NCI-H128 (cell line): ENCODE measurements at regions not wholly inside any gene's neighbourhood (a gene's known extent, or its start where the extent isn't known, plus 50 kb on each side); places are given as distances from the start of the nearest gene placed in this dataset.

ENCODE experiments used
- DNase-seq: peaks from one replicate; lab custom pipeline; 2025; ENCODE audit not compliant: unreplicated experiment; lab: John Stamatoyannopoulos, UW

DNA sequence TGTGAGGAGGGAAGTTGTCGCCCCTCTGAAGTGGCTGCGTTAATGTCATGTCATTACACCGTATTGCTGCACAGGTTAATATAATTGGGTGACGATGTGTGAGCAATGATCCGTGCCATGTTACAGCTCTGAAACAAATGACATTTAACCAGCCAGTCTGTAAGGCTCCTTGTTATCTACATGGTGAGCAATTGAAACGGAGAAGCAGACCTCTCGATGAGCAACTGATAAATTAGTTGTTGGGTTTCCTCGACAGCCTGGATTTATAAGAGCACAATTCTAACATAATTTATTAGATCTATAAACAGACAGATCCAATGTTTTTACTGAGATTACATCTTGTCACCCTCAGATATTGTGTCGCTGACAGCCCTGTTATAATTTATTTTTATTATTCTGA is 49.9 kb upstream of the MAFB start:
- no peak for DNase-seq

DNA sequence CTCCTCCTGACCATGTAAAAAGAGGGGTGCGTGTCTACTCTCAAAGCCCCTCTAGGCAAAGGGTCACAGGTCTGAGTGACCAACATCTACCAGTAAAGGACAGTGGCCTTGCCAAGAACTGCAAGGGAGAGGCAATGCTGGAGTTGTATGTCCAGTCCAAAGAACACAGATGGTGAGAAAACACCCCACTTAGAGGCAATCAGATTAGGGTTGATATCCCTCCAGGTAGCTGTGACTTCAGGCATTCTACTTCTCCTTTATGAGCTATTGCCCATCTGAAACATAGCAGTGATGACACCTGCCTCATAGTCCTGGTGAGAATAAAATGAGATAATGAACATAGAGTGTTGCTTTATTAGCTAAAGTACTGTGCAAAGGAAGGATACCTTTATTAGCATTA is 50.8 kb upstream of the MAFB start:
- DNase-seq = no peak

DNA sequence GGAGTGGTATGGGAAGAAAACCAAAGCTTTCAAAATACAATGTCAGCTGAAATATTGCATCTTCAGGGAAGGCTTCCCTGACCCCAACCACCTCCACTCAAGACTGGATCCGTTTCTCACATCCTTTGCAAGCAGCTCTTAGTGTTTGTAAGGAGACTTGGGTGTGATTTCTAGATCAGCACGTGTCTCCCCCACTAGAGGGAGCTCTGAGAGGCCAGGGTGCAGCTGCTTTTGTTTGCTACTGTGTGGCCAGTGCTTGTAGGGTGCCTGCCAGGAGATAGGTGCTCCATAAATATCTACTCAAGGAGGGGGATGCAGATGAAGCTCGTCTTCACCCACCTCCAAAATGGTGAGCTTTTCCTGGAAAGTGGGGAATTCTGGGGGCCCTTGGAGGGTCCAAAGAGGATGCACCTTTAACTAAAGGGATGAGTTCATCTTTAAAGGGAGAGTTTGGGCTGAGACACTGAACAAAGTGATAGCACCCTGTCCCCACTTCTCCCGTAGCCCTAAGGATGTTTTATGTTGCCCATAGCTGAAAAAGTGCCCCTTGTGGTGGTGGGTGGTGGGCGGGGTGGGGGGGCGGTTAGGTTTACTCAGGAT is 52.6 kb upstream of the MAFB start:
- DNase-seq = no peak

DNA sequence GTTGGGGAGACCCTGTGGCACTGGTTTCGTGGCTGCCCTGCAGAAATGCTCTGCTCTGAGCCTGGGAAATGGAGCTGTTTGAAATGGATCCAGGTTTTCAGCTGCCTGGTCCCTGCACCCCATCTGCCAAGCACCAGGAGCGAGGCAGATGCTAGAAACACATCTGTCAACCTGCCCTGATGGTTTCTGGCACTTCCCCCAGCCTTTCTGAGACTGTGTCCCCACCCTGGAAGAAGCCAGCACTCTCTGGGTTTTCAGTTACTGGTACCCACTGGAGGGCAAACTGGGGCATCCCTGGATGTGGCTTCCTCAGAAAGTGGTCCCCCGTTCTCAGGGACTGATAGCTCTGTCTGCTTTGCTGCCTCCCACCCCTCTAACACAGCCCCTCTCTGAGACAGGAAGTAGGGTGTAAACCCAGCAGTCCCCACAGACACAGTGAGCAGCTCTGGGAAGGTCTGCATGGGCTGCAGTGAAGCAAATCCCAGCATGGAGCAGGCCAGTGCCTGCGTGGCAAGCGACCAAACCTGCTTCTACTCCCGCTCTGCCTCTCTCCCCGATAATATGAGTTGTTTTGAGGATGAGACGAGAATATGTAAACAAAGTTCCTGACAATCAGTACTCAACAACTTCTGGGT is 54.2 kb upstream of the MAFB start:
- no peak for DNase-seq

DNA sequence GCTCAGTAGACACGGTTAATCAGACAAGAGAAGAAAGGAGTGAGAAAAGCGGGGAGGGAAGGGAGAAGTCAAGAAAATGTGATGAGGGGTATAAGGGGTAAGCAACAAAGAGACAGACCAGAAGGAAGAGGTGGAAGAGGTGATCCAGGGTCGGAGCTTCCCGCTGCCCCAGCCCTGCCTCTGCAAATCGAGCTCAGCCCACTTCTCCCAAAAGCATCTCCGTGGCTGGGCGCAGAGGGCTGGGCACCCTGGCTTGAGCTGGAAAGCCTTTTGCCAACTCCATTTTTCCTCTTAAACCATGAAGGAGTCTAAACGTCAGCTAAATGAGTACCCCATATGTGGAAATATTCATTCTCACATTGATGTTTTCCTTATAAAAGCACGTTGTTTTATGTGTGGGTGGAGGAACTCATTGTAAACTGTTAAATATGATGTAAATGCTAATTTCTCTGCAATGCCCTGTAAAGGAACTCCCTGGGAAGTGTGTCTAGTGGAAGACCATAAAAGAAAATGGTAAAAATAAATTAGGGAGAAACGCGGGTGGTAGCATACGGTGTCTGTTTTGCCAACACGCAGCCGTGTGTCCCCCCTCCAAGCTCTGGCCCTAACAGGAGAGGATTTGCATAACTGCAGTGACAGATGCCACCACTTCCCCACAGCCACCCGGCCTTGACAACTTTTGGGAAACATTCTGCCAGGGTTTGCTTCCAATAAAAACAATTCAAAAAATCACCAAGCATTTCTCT is 55.2 kb upstream of the MAFB start:
- no peak for DNase-seq

DNA sequence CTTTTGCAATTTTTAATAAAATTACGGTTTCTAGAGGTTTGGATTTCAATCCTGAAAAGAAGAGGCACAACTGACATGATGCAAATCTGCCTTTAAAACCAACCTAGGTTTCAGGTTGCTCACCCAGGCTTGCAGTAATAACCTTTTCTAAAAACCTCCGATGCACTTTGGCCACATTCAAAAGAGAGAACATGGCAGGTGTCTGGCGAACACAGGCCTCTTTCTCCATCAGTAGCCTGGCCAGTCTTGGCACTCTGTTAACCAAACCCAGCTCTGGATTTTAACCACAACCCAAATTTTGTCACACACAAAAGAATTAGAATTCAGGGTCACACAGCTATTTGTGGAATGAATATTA is 55.8 kb upstream of the MAFB start:
- DNase-seq = no peak

DNA sequence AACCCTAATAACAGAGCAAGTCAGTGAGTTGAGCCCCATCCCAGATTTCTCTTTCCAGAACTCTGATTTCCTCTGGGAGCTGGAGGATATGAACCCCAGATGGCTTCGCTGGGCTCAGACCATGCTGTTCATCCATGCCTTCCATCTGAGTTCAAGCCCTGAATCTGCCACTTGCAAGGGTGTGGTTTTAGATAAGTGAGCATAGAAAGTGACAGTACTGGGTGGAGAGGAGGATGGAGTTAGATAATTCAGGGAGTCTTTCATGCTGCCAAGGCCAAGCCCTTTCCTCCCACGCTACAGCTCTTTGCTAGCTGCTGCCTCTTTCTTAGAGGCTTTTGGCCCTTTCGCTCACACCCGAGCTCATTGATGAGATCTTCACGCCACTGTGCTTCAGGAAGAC is 57.2 kb upstream of the MAFB start:
- DNase-seq = no peak

DNA sequence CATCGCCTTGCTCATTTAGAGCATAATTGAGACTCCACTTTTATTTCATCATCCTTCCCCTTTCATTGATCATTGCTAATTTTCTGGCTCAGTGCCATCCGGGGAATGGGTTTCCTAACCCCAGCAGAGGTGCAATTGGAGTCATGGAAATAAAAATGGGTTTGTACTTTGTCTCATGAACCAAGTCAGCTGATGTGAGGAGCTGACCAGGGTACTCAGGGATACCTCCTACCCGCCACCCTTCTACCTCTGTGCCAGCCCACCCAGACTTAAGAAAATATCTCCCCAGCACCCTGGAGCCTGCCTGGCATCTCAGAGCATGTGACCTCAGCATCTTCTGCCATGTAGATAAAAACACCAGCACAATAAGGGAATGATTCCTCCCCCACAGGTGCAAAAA is 59.1 kb upstream of the MAFB start:
- DNase-seq = no peak

DNA sequence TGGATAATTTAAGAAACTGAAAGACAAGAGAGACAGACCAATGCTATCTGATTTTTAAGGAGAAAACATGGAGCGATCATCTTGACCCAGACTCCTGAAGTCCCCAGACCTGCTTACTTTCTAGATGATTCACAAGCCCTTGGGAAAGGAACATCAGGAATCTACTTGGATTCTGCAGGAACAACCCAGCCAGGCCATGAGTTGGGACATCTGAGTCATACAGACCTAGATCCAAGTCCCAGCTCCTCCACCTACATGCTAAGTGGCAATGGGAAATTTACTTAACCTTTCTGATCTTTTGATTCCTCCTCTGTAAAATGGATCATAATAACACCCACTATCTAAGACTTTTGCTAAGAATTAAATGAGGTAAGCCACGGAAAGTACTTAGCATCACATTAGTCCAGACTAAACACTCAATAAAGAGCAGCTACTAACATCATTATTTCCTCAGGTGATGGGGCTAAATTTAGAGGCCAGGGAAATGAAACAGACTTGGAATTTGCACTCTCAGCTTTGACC is 61.0 kb upstream of the MAFB start:
- no peak for DNase-seq

DNA sequence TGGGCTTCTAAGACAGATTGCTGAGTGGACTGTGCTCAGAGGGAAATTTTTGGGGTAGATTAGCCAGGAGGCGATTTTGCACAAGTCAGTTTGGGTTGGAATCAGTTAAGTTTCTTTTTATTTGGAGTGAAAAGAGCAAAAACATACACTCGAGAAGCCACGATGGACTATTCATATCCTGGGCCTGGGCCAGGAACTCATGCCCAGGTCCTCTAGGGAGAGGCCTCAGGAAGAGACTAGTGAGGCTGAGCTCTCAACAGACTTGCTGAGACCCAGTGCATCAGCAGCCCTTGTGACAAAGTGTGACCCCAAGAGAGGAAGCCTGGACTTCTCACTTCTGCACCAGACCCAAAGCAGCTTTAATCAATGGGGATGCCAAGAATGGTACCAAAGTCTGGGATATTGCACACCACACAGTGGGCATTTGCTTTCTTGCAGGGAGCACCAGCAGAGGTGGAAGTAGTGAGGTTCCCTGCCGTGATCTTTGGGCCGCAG is 61.6 kb upstream of the MAFB start:
- no peak for DNase-seq

DNA sequence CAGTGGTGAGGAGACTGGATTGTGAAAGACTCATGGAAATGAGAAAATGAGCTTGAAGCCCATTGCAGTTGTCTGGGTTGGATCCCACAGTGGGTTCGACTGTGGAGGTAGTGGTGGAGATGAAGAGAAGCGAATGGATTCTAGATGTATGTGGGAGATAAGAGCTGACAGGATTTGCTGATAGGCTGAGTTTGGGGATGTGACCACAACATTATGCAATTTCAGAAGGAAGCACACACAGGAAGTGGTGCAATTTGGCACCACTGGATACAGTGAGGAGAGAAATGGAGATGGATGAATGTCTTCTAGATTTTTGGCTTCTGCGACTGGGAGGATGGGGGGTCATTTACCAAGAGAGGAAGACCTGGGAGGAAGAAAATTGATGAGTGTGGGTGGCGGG is 64.4 kb upstream of the MAFB start:
- DNase-seq = no peak

DNA sequence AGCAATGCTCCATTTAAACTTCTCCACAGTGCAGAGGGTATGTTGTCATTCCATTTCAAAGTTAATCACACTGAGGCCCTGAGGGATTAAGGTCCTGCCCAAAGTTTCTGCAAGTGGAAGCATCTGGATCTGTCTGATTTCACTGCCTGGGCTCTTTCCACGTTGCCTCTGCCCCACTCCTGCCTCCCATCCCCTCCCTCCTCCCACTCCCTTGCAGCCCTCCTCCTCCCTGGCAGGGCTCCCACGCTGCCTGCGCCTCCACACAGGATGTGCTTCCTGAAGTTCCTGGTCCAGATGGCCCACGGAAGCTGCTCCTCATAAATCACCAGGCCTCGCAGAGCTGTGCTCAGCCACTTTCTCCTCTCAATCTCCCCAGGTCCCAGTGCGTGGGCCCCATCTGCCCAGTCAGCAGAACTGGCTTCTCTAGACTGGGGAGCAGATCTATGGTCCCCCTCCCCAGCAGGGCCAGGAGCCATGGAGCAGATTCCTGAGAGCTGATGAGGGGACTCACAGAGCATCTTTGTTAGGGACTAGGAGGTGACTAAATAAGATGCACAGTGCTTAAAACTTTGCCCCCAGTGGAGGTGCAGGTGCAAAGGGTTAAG is 65.4 kb upstream of the MAFB start:
- no peak for DNase-seq

DNA sequence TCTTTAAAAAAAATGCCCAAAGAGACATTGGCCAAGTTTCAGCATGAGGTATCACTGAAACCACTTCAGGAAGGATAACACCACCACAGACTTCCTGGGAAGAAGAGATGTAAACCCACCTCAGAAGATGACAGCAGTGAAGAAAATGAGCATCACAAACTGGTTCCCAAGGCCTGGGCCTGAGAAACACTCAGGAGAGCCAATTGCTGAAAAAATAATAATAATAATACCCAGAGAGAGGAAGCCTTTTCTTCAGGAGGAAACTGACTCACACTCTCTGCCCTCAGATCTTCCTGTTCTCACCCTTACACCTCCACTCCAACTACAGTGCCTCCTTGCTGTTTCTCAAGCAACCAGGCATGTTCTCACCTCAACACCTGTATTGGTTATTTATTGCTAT is 68.1 kb upstream of the MAFB start:
- no peak for DNase-seq

DNA sequence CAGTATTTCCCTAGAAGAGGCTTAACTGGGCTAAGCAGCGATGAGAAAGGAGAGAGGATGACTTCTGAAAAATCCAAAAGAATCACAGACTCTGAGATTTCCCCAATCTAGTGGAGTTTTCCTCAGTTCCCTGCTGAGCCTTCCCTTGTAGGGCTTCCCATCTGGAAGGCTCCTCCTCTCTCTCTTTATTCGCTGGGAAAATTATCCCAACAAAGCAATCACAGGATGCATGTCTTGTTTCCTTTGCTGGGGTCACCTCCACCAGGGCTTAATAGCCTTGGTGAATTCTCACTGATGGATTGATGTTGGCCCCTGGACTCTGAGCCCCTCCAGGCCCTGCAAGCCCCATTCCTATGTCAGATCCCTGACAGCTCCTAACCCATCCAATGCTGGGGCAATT is 69.8 kb upstream of the MAFB start:
- DNase-seq = no peak

DNA sequence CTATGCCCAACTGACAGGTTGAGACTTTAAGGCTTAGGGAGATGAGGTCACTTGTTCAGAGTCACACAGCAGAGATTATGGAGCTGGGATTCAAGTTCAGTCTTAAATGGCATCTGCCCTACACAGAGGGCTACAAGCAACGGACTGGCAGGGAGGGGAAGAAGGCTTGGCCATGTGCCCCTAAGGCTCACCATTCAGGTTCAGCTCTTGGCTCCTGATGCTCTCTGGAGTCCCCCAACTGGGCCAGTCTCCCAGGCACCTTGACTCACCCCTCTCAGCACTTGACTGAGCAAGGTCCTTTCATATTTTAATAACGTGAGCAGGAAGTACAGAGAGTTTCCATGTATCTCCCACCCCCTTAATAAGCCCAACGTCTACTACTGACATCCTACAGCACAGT is 71.4 kb upstream of the MAFB start:
- no peak for DNase-seq

DNA sequence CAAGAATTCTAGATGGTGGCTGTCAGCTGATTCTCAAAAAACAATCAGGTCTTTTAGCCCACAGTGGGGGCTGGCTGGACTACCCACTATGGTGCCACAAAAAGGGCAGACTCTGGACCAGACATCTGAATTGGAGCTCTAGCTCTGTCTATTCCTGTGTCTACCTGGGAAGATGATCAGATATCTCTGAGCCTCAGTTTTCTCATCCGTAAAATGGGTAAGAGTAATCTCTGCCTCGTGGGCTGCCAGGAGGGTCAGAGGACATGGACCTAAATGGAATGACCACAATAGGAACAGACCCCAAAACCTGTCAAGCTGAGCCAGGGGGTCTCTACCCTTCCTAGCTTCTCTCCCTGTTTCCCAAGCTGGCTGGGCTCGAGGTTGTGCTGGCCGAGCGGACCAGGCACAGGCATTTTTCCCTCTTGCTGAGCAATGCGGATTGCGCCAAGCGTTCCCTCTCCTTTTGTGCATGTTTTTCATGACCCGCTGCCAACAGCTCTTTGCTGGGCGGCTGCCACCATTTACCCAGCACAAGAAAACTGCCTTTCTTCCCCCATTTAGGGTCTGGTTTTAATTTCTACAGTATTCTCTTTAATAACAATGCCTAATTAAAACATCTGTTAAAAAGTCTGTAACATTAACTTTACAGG is 74.7 kb upstream of the MAFB start:
- no peak for DNase-seq

DNA sequence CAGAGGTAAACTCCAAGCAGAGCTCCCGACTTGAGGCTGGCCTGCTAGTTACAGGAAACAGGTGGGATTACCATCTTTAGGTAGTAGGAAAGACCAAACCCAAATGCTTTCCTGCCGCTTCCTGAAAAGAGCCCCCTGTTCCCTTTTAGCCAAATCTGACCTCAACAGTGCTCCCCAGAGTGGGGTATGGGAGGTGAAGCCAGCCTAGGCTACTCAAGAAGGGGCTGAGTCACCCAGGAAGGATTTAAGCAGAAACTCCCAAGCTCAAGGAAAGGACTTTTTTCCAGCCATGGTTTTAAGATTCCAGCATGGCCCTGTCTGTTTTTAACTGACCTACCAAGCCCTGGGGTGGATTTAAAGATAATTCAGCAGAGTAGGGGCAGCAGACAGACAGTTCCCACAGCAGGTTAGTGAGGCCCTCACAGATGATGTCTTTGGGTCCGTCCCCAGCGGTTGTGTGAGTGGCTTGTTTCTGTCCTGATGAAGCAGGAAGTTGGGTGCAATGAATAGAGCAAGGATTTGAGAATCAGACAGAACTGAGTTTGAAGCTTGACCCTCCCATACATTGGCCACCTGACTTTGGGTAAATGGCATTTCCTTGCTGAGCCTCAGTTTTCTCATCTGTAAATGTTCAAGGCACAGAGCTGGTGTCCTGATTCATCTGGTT is 76.9 kb upstream of the MAFB start:
- DNase-seq = no peak

DNA sequence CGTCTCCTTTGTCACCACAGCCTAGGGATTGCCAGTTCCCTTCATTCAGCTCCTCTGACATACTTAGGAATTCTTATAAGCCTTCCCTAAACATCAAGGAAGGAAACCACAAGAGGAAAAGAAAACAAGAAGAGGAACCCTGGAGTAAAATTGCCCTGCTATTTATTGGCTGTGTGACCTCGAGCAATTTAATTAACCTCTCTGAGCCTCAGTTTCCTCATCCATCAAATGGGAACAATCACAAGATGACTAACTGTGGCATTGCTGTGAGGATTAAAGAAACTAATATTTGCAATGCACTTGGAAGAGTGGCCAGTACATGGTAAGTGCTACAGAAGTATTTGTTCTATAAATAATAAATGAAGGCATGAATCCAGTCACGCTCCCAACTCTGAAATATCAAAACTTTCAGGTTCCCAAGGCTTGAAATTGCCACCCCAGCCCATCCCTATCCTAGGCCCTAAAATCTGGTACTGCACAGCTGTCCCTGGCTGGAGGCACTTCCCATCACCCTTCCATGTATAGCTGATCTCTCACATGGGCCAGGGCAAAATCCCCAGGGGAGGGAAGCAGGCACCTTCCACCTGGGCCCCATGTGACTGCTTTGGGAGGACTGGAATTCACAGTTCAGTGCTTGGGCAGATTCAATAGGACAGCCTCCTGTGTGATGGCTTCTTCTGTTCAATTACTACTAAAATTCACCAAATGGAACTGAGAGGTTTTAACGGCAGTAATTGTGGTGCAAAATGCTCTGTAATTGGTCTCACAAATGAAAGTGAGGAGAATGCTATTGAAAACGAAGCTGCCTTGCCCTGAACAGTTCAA is 78.0 kb upstream of the MAFB start:
- no peak for DNase-seq

DNA sequence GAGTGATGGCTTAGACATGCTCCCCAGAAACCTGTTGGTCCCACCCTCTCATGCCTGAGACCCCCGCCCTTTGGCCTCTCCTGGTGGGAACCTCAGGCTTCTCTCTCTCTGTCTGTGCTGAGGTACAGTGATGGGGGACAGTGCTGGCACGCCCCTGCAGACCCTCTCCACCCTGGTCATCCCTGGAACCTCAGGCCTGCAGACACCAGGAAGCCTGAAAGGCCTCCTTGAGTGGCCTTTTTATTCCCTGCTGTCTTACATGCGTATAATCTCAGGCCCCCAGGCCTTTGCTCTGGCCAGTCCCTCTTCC is 78.5 kb upstream of the MAFB start:
- DNase-seq = no peak

DNA sequence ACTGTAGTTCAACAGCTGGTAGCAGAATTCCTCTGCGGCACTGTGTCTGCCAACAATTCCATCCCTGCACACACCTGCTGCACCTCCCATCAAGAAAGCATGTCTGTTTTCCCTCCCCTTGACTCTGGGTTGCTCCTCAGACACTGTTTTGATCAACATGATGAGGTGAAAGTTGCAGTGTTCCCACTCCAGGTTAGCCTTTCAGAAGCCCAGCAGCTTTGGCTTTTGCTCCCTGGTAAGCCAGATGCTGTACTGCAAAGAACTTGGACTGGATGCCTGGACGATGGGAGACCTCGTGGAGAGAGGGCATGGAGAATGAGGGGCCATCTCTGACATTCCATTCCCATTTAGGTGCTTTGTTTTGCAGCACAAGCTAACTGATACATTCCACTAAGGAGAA is 79.1 kb upstream of the MAFB start:
- DNase-seq = no peak
